NT2/D1 (cell line): ENCODE measurements at regions not wholly inside any gene's neighbourhood (a gene's known extent, or its start where the extent isn't known, plus 50 kb on each side); places are given as distances from the start of the nearest gene placed in this dataset.

Source experiments
- DNase-seq: peaks from one replicate; pipeline ENCODE4 v3.0.0-alpha.2; 2011; ENCODE audit warnings: low read depth, low spot score
- H3K27me3 ChIP-seq: 2 replicates; pipeline ENCODE4 v1.6.0; 2011; ENCODE audit warnings: mild to moderate bottlenecking; ENCODE audit not compliant: insufficient read length, insufficient read depth
- H3K36me3 ChIP-seq: 2 replicates; pipeline ENCODE4 v1.6.1; 2011; ENCODE audit warnings: mild to moderate bottlenecking, low read length, mixed read lengths; ENCODE audit not compliant: insufficient read depth, insufficient read length
- H3K4me1 ChIP-seq: 2 replicates; pipeline ENCODE4 v1.5.1; 2011; ENCODE audit not compliant: insufficient read depth, insufficient read length
- H3K4me3 ChIP-seq: 2 replicates; pipeline ENCODE4 v1.5.1; 2011; ENCODE audit warnings: low read depth; ENCODE audit not compliant: insufficient read length
- H3K9ac ChIP-seq: 2 replicates; pipeline ENCODE4 v1.6.0; 2011; ENCODE audit warnings: low read depth; ENCODE audit not compliant: insufficient read length
- H3K9me3 ChIP-seq: 2 replicates; pipeline ENCODE4 v1.5.1; 2011; ENCODE audit warnings: mild to moderate bottlenecking, low read length; ENCODE audit not compliant: insufficient read depth
- SUZ12 ChIP-seq: IDR thresholded peaks from 2 replicates; pipeline ENCODE4 v1.6.1; 2011; ENCODE audit not compliant: insufficient read length, insufficient read depth; ENCODE audit errors: extremely low read depth
- YY1 ChIP-seq: IDR thresholded peaks from 2 replicates; pipeline ENCODE4 v1.6.1; 2011; ENCODE audit not compliant: insufficient read length, insufficient read depth
- ZNF274 ChIP-seq: IDR thresholded peaks from 2 replicates; pipeline ENCODE4 v1.6.1; 2011; ENCODE audit warnings: mild to moderate bottlenecking, low read depth, low read length

DNA sequence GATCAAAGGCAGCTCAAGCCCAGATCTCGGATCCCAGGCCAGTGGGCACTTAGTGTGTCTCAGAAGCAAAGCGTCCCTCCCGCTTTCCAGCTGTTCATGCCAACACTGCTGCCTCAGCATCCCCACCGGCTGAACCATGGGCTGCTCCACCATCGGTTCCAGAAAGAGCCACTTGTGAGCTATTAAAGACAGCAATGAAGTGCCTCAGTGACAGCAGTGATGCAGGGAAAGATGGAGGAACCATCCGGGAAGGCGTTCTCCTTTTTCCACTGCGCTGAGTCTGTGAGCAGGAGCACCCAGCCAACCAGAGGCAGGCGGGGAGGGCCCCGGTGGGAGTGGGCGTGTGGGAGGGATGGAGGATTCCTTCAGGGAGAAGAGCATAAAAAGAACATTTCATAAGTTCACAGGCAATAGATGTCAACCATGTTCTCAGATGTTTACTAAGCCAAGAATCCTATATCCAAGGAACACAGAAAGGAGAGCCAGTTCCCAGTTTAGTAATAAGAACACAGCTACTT lies 96.2 kb upstream of the MKI67 start:
- no peak overlapping the region for H3K9ac ChIP-seq
- peaks cover 6% of the 10 kb centered on the region for H3K4me1 ChIP-seq
- H3K4me3 ChIP-seq, result no peak overlapping the region
- TF ChIP-seq SUZ12 (no peak), ZNF274 (no peak), YY1 (no peak)
- DNase-seq, result no peak
- no peaks in the 10 kb centered on the region for H3K36me3 ChIP-seq
- H3K27me3 ChIP-seq, result no peaks in the 10 kb centered on the region
- H3K9me3 ChIP-seq, result no peaks in the 10 kb centered on the region

DNA sequence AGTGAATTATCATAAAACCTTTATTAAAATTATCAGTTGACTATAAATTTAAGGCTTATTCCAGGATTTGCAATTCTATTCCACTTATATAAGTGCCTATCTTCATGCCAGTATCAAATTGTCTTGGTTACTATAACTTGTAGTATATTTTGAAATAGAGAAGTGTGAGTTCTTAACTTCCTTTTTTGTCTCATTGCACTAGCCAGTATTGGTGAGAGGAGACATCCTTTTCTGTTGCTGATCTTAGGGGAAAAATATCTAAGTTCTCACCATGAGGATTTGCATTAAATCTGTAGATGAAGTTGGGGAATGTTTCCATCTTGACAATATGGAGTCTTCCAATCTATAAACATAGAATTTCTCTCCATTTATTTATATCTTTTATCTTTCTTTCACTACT lies 104.2 kb upstream of the MKI67 start:
- H3K9me3 ChIP-seq, result peaks cover 14% of the 10 kb centered on the region; the same call in 1 of the 2 replicates
- TF ChIP-seq YY1 (no peak), ZNF274 (no peak), SUZ12 (no peak)
- H3K27me3 ChIP-seq, result no peaks in the 10 kb centered on the region
- no peak overlapping the region for H3K9ac ChIP-seq
- no peaks in the 10 kb centered on the region for H3K36me3 ChIP-seq
- H3K4me1 ChIP-seq, result no peaks in the 10 kb centered on the region
- no peak overlapping the region for H3K4me3 ChIP-seq
- no peak for DNase-seq

GRCh38 chr10:128233422-128233821 lies 107.2 kb upstream of the MKI67 start:
- Histone ChIP-seq H3K9me3 (peaks cover 14% of the 10 kb centered on the region; the same call in 1 of the 2 replicates), H3K9ac (no peak overlapping the region), H3K36me3 (no peaks in the 10 kb centered on the region), H3K4me1 (no peaks in the 10 kb centered on the region), H3K4me3 (no peak overlapping the region), H3K27me3 (no peaks in the 10 kb centered on the region)
- TF ChIP-seq ZNF274, result no peak
- TF ChIP-seq SUZ12, result no peak
- no peak for TF ChIP-seq YY1
- no peak for DNase-seq

DNA sequence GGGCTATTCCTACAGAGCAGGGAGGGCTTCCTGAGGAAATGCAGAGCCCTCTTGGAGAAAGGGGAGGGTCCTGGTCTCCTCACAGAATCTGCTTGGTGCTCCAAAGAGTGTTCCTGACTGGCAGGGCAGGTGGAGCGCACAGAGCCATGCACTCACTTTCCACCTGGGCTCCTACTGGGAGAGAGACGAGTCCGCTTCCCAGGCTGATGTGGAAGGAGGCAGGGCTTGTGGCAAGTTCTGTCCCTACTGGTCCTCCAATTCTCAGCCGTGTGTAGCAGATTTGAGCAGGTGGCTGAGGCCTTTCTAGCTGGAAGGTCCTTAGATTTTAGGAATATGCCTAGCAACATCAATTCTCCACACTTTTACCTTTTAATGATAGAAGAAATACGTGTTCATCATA lies 111.5 kb upstream of the MKI67 start:
- H3K9ac ChIP-seq, result no peak overlapping the region
- H3K36me3 ChIP-seq, result no peaks in the 10 kb centered on the region
- peaks cover 12% of the 10 kb centered on the region; the same call in 1 of the 2 replicates for H3K9me3 ChIP-seq
- no peak overlapping the region for H3K4me3 ChIP-seq
- TF ChIP-seq ZNF274, result no peak
- no peak for TF ChIP-seq SUZ12
- TF ChIP-seq YY1, result no peak
- H3K4me1 ChIP-seq, result no peaks in the 10 kb centered on the region
- H3K27me3 ChIP-seq, result no peaks in the 10 kb centered on the region
- DNase-seq, result no peak

DNA sequence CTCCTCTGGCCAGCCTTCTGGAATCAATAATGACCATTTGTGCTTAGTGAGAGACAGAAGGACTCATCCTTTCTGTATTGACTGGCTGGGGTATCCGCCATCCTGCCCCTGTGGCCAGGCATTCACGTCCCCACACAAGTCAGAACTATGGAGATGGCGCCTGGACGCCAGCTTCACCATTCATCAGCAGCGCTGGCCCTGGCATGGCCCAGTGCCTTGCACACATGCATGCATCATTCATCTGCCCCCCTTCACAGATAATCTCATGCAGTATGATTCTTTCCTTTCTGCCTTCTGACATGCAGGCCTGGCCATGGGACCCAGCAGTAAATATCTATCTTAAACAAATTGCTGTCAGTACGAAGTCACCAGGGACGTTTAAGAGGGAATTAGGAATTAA lies 114.8 kb upstream of the MKI67 start:
- Histone ChIP-seq H3K4me1 (no peaks in the 10 kb centered on the region), H3K36me3 (no peaks in the 10 kb centered on the region)
- DNase-seq, result no peak

GRCh38 chr10:128242641-128243040 lies 116.4 kb upstream of the MKI67 start:
- no peaks in the 10 kb centered on the region for H3K36me3 ChIP-seq
- DNase-seq, result no peak
- H3K4me1 ChIP-seq, result no peaks in the 10 kb centered on the region
- H3K4me3 ChIP-seq, result no peak overlapping the region
- TF ChIP-seq SUZ12, result no peak
- TF ChIP-seq ZNF274, result no peak
- TF ChIP-seq YY1, result no peak
- H3K27me3 ChIP-seq, result no peaks in the 10 kb centered on the region
- H3K9me3 ChIP-seq, result no peaks in the 10 kb centered on the region
- no peak overlapping the region for H3K9ac ChIP-seq

More for the DNA sequence above, 114.8 kb upstream of the MKI67 start:
- TF ChIP-seq ZNF274 (no peak), SUZ12 (no peak), YY1 (no peak)
- Histone ChIP-seq H3K9ac (no peak overlapping the region), H3K4me3 (no peak overlapping the region), H3K9me3 (no peaks in the 10 kb centered on the region), H3K27me3 (no peaks in the 10 kb centered on the region)

GRCh38 chr10:128245026-128245425 lies 118.8 kb upstream of the MKI67 start:
- Histone ChIP-seq H3K9me3 (no peaks in the 10 kb centered on the region), H3K27me3 (no peaks in the 10 kb centered on the region), H3K9ac (no peak overlapping the region), H3K36me3 (no peaks in the 10 kb centered on the region), H3K4me1 (no peaks in the 10 kb centered on the region), H3K4me3 (no peak overlapping the region)
- DNase-seq, result no peak
- TF ChIP-seq YY1, result no peak
- TF ChIP-seq ZNF274, result no peak
- no peak for TF ChIP-seq SUZ12

- no peak for TF ChIP-seq YY1
- TF ChIP-seq ZNF274, result no peak
- no peak for TF ChIP-seq SUZ12
- DNase-seq, result no peak
- no peaks in the 10 kb centered on the region for H3K4me1 ChIP-seq
- no peak overlapping the region for H3K4me3 ChIP-seq
- no peaks in the 10 kb centered on the region for H3K9me3 ChIP-seq
- H3K27me3 ChIP-seq, result no peaks in the 10 kb centered on the region
- no peak overlapping the region for H3K9ac ChIP-seq
- H3K36me3 ChIP-seq, result no peaks in the 10 kb centered on the region
Measured at GRCh38 chr10:128247576-128247975, 121.4 kb upstream of the MKI67 start.
